H9 (cell line): ENCODE measurements at regions not wholly inside any gene's neighbourhood (a gene's known extent, or its start where the extent isn't known, plus 50 kb on each side); places are given as distances from the start of the nearest gene placed in this dataset.

Experiments
- DNase-seq: peaks from one replicate; pipeline ENCODE4 v3.0.0-alpha.2; 2017
- H2AFZ ChIP-seq: one replicate; pipeline ENCODE4 v1.6.1; 2013; ENCODE audit warnings: mild to moderate bottlenecking, low read length, control low read depth, moderate library complexity
- H2AK5ac ChIP-seq: 2 replicates; pipeline ENCODE4 v1.6.1; 2013; ENCODE audit warnings: low read length, control low read depth, mixed read lengths; ENCODE audit not compliant: insufficient read length
- H2BK120ac ChIP-seq: one replicate; pipeline ENCODE4 v1.6.1; 2013; ENCODE audit warnings: low read depth, mild to moderate bottlenecking, low read length, control low read depth, inconsistent platforms; ENCODE audit not compliant: poor library complexity, severe bottlenecking
- H2BK12ac ChIP-seq: 2 replicates; pipeline ENCODE4 v1.6.1; 2013; ENCODE audit warnings: low read length, control low read depth, mixed read lengths, low read depth; ENCODE audit not compliant: insufficient read length
- H2BK15ac ChIP-seq: 2 replicates; pipeline ENCODE4 v1.6.1; 2013; ENCODE audit warnings: low read depth, low read length, control low read depth
- H2BK20ac ChIP-seq: one replicate; pipeline ENCODE4 v1.6.1; 2013; ENCODE audit warnings: low read depth, mild to moderate bottlenecking, low read length, control low read depth, inconsistent platforms; ENCODE audit not compliant: poor library complexity, severe bottlenecking
- H2BK5ac ChIP-seq: 2 replicates; pipeline ENCODE4 v1.6.1; 2013; ENCODE audit warnings: low read length, control low read depth, mixed read lengths; ENCODE audit not compliant: insufficient read length
- H3K14ac ChIP-seq: 2 replicates; pipeline ENCODE4 v1.6.1; 2013; ENCODE audit warnings: low read length, control low read depth; ENCODE audit not compliant: insufficient read depth
- H3K18ac ChIP-seq: 2 replicates; pipeline ENCODE4 v1.6.1; 2013; ENCODE audit warnings: low read depth, mild to moderate bottlenecking, mixed read lengths, low read length, control low read depth; ENCODE audit not compliant: insufficient read length
- H3K23ac ChIP-seq: 2 replicates; pipeline ENCODE4 v1.6.1; 2013; ENCODE audit warnings: low read length, control low read depth, mixed read lengths, low read depth; ENCODE audit not compliant: insufficient read length
- H3K23me2 ChIP-seq: 2 replicates; pipeline ENCODE4 v1.6.1; 2013; ENCODE audit warnings: low read depth, mild to moderate bottlenecking, mixed read lengths, low read length, control low read depth; ENCODE audit not compliant: insufficient read length, poor library complexity, severe bottlenecking
- H3K27ac ChIP-seq: 2 replicates; pipeline ENCODE4 v1.5.1; 2013; ENCODE audit warnings: low read length, control low read depth, mixed read lengths, low read depth; ENCODE audit not compliant: insufficient read length
- H3K27me3 ChIP-seq: 2 replicates; pipeline ENCODE4 v1.6.1; 2013; ENCODE audit warnings: low read length, control low read depth, inconsistent platforms; ENCODE audit not compliant: insufficient read depth
- H3K4ac ChIP-seq: 2 replicates; pipeline ENCODE4 v1.6.1; 2013; ENCODE audit warnings: low read depth, mild to moderate bottlenecking, control low read depth, inconsistent platforms, low read length, moderate library complexity
- H3K4me1 ChIP-seq: 2 replicates; pipeline ENCODE4 v1.6.1; 2013; ENCODE audit warnings: low read length, control low read depth, inconsistent platforms; ENCODE audit not compliant: insufficient read depth
- H3K4me2 ChIP-seq: 2 replicates; pipeline ENCODE4 v1.6.1; 2013; ENCODE audit warnings: low read length, control low read depth, mixed read lengths; ENCODE audit not compliant: insufficient read length, insufficient read depth
- H3K56ac ChIP-seq: 2 replicates; pipeline ENCODE4 v1.6.1; 2013; ENCODE audit warnings: low read depth, mild to moderate bottlenecking, mixed read lengths, low read length, control low read depth; ENCODE audit not compliant: insufficient read length
- H3K79me1 ChIP-seq: 2 replicates; pipeline ENCODE4 v1.6.1; 2013; ENCODE audit warnings: low read depth, mild to moderate bottlenecking, moderate library complexity, low read length, control low read depth, inconsistent platforms; ENCODE audit not compliant: insufficient read depth, poor library complexity, severe bottlenecking
- H3K79me2 ChIP-seq: 2 replicates; pipeline ENCODE4 v1.6.1; 2013; ENCODE audit warnings: low read length, control low read depth, inconsistent platforms; ENCODE audit not compliant: insufficient read depth
- H3K9ac ChIP-seq: 2 replicates; pipeline ENCODE4 v1.6.1; 2013; ENCODE audit warnings: low read length, control low read depth, mixed read lengths; ENCODE audit not compliant: insufficient read length; ENCODE audit errors: extremely low read depth
- H3K9me3 ChIP-seq: one replicate; pipeline ENCODE4 v1.6.1; 2013; ENCODE audit warnings: low read depth, low read length, inconsistent platforms; ENCODE audit not compliant: control insufficient read depth
- H3T11ph ChIP-seq: one replicate; pipeline ENCODE4 v1.6.1; 2013; ENCODE audit warnings: mild to moderate bottlenecking, low read length, control low read depth, inconsistent platforms
- H4K20me1 ChIP-seq: one replicate; pipeline ENCODE4 v1.6.1; 2013; ENCODE audit not compliant: control insufficient read depth, insufficient read length, insufficient read depth
- H4K5ac ChIP-seq: 2 replicates; pipeline ENCODE4 v1.6.1; 2013; ENCODE audit warnings: low read depth, mild to moderate bottlenecking, mixed read lengths, low read length, control low read depth; ENCODE audit not compliant: insufficient read length
- H4K8ac ChIP-seq: replicated peaks from 2 replicates; pipeline ENCODE4 v1.6.1; 2013; ENCODE audit warnings: low read length, control low read depth, mixed read lengths, low read depth; ENCODE audit not compliant: insufficient read length
- H4K91ac ChIP-seq: 2 replicates; pipeline ENCODE4 v1.6.1; 2013; ENCODE audit warnings: low read depth, mild to moderate bottlenecking, moderate library complexity, mixed read lengths, low read length, control low read depth; ENCODE audit not compliant: insufficient read length
- H3K27ac Mint-ChIP-seq, 3 experiments: 2 replicates in 2 of 3; 3 replicates in 1 of 3; pipeline ENCODE4 v1.8.0; 2020 to 2021; ENCODE audit warnings: mixed read lengths in 3 of 3, mild to moderate bottlenecking in 1 of 3, moderate library complexity in 1 of 3
- H3K27me3 Mint-ChIP-seq: 2 replicates; pipeline ENCODE4 v1.8.0; 2021; ENCODE audit warnings: low read depth, mild to moderate bottlenecking, moderate library complexity, mixed read lengths
- H3K36me3 Mint-ChIP-seq, 3 experiments: 2 replicates in 2 of 3; 3 replicates in 1 of 3; pipeline ENCODE4 v1.8.0; 2020 to 2021; ENCODE audit warnings: low read depth in 3 of 3, mixed read lengths in 3 of 3; ENCODE audit not compliant: insufficient read depth in 1 of 3
- H3K4me1 Mint-ChIP-seq, 2 experiments: 2 replicates each; pipeline ENCODE4 v1.8.0; 2020; ENCODE audit warnings: mixed read lengths in 2 of 2
- H3K4me3 Mint-ChIP-seq, 2 experiments: 2 replicates in 1 of 2; 3 replicates in 1 of 2; pipeline ENCODE4 v1.8.0; 2020 to 2021; ENCODE audit warnings: mild to moderate bottlenecking in 2 of 2, mixed read lengths in 2 of 2, moderate library complexity in 1 of 2
- H3K9me3 Mint-ChIP-seq, 2 experiments: 2 replicates in 1 of 2; 3 replicates in 1 of 2; pipeline ENCODE4 v1.8.0; 2020; ENCODE audit warnings: mild to moderate bottlenecking in 2 of 2, mixed read lengths in 2 of 2, moderate library complexity in 1 of 2
- WGBS: extraction: QIAGEN DNeasy Blood & Tissue Kit; methylation state at CpG from one replicate; pipeline ENCODE4 v1.1.7; 2013; ENCODE audit warnings: missing lambda C conversion rate, low lambda C conversion rate, mixed read lengths; ENCODE audit not compliant: insufficient read length; ENCODE audit errors: extremely low coverage; 5-methylcytosine and 5-hydroxymethylcytosine counted together
- TF ChIP-seq, protein P1 (sequence below): fragments of 200-600 bp; sonication (generic); conservative IDR thresholded peaks from 3 replicates; pipeline ENCODE4 v1.8.0; 2021; ENCODE audit warnings: antibody characterized with exemption, mild to moderate bottlenecking

DNA sequence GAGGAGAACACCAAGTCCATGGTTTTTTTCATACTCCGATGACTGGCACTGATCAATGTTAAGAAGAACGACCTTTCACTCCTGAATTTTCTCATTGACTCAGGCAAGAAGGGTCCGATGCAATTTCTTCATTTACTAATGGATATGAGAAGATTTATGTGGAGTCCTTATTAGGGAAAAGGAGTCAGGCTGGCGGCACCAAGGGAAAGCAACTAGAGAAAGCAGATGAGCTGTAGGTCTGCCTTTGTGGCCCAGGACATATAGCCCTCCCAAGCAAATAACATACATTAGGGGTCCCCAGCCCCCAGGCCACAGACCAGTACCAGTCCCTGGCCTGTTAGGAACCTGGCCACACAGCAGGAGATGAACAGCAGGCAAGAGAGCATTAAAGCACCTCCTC, 206.8 kb downstream of the KBTBD8 start:
- Histone ChIP-seq H3K4me1 (no peaks in the 10 kb centered on the region), H4K91ac (no peak overlapping the region), H3K79me2 (no peaks in the 10 kb centered on the region), H3K79me1 (no peaks in the 10 kb centered on the region), H2BK120ac (no peak overlapping the region), H4K5ac (no peak overlapping the region), H4K20me1 (no peaks in the 10 kb centered on the region), H3K23ac (no peak overlapping the region), H2BK12ac (no peak overlapping the region), H2AK5ac (no peak overlapping the region), H3K9ac (no peak overlapping the region), H3K4me2 (no peak overlapping the region), H3K56ac (no peak overlapping the region), H3K27me3 (no peaks in the 10 kb centered on the region), H2BK20ac (no peak overlapping the region), H3T11ph (no peak overlapping the region), H3K9me3 (no peaks in the 10 kb centered on the region), H3K18ac (no peak overlapping the region), H3K23me2 (no peaks in the 10 kb centered on the region), H2BK15ac (no peak overlapping the region), H3K14ac (no peak overlapping the region), H3K4ac (no peak overlapping the region), H4K8ac (no peak overlapping the region), H3K27ac (no peak overlapping the region), H2AFZ (no peak overlapping the region), H2BK5ac (no peak overlapping the region)
- DNase-seq: no peak
- TF ChIP-seq, protein P1, sequence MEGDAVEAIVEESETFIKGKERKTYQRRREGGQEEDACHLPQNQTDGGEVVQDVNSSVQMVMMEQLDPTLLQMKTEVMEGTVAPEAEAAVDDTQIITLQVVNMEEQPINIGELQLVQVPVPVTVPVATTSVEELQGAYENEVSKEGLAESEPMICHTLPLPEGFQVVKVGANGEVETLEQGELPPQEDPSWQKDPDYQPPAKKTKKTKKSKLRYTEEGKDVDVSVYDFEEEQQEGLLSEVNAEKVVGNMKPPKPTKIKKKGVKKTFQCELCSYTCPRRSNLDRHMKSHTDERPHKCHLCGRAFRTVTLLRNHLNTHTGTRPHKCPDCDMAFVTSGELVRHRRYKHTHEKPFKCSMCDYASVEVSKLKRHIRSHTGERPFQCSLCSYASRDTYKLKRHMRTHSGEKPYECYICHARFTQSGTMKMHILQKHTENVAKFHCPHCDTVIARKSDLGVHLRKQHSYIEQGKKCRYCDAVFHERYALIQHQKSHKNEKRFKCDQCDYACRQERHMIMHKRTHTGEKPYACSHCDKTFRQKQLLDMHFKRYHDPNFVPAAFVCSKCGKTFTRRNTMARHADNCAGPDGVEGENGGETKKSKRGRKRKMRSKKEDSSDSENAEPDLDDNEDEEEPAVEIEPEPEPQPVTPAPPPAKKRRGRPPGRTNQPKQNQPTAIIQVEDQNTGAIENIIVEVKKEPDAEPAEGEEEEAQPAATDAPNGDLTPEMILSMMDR: no peak
- H3K9me3 Mint-ChIP-seq: no peaks in the 10 kb centered on the region
- H3K27ac Mint-ChIP-seq: no peak overlapping the region
- H3K27me3 Mint-ChIP-seq: no peaks in the 10 kb centered on the region
- no CpG with 5 or more reads among the region's 4 CpGs for WGBS
- H3K4me1 Mint-ChIP-seq: no peaks in the 10 kb centered on the region; a peak in 1 of 4 replicates
- no peaks in the 10 kb centered on the region for H3K36me3 Mint-ChIP-seq
- H3K4me3 Mint-ChIP-seq: no peak overlapping the region
